ENCODE measurements at regions not wholly inside any gene's neighbourhood (a gene's known extent, or its start where the extent isn't known, plus 50 kb on each side); places are given as distances from the start of the nearest gene placed in this dataset.

GRCh38 chr2:155902635-155903034, 429.9 kb downstream of the NR4A2 start:
- ATAC-seq (ENCODE audit: low read depth) = no peak
- Histone ChIP-seq H2BK120ac (ENCODE audit: low read depth, low read length) (no peak overlapping the region), H3K14ac (replicated peaks; ENCODE audit: low read depth, low read length) (no peak overlapping the region), H2AFZ (replicated peaks; ENCODE audit: low read length, poor library complexity) (no peak overlapping the region), H2BK5ac (ENCODE audit: low read depth, low read length, poor library complexity, severe bottlenecking) (no peak overlapping the region), H3K79me1 (ENCODE audit: low read depth in 1 of 2, low read length in 2 of 2) (no peaks in the 10 kb centered on the region), H2BK15ac (ENCODE audit: low read depth, low read length) (no peak overlapping the region), H3K18ac (ENCODE audit: low read depth, low read length) (no peak overlapping the region), H4K20me1 (ENCODE audit: insufficient read depth, low read length) (no peaks in the 10 kb centered on the region), H4K5ac (ENCODE audit: low read depth, low read length) (no peak overlapping the region), H2AK5ac (ENCODE audit: low read depth, low read length) (no peak overlapping the region), H3K4ac (ENCODE audit: low read depth, low read length) (no peak overlapping the region), H4K91ac (ENCODE audit: insufficient read depth, low read depth, low read length) (no peak overlapping the region), H3K36me3 (ENCODE audit: control insufficient read depth, insufficient read depth, low read length) (no peaks in the 10 kb centered on the region), H3K4me2 (ENCODE audit: low read depth, low read length) (no peak overlapping the region), H3K9ac (ENCODE audit: low read depth, low read length) (no peak overlapping the region), H2AK9ac (replicated peaks; ENCODE audit: low read depth, low read length, poor library complexity) (no peak overlapping the region), H2BK20ac (ENCODE audit: low read depth, low read length) (no peak overlapping the region), H3K4me3 (ENCODE audit: insufficient read depth, low read depth, low read length) (no peak overlapping the region), H3K9me3 (ENCODE audit: control insufficient read depth, insufficient read depth, low read length) (0 out of 2 replicates have a peak, but pooled peaks cover 2% of the 10 kb centered on the region), H4K8ac (ENCODE audit: low read depth in 2 of 2, low read length in 2 of 2) (no peak overlapping the region), H3K9me1 (ENCODE audit: insufficient read depth, low read length) (no peaks in the 10 kb centered on the region), H3K23ac (ENCODE audit: low read depth, low read length) (no peak overlapping the region), H3K4me1 (ENCODE audit: control insufficient read depth, insufficient read depth, low read length) (no peaks in the 10 kb centered on the region), H3K27me3 (ENCODE audit: control insufficient read depth, insufficient read depth, low read length) (no peaks in the 10 kb centered on the region), H3K27ac (ENCODE audit: insufficient read depth, low read length) (no peak overlapping the region), H3K56ac (ENCODE audit: extremely low read depth, insufficient read depth, low read length) (no peak overlapping the region)
- intact Hi-C loops (cut with micrococcal nuclease) (no loop called here), in situ Hi-C loops (cut with MboI; ENCODE audit: low sequenced_read_pairs) (no loop called here), dilution Hi-C loops (cut with HindIII; ENCODE audit: low sequenced_read_pairs, unreplicated experiment) (no loop called here)
- no peak for TF ChIP-seq NFE2L2 (IDR thresholded peaks at IDR 0.05; ENCODE audit: low read depth, low read length)
- TF ChIP-seq SMC3 (IDR thresholded peaks at IDR 0.05; ENCODE audit: low read depth, low read length) = no peak
- TF ChIP-seq RFX5 (IDR thresholded peaks at IDR 0.05; ENCODE audit: low read depth, low read length) = no peak
- TF ChIP-seq BHLHE40 (IDR thresholded peaks at IDR 0.05; ENCODE audit: low read depth, low read length) = no peak
- TF ChIP-seq RCOR1 (IDR thresholded peaks at IDR 0.05; ENCODE audit: insufficient replicate concordance, low read length) = no peak
- no peak for TF ChIP-seq RAD21 (IDR thresholded peaks at IDR 0.05; ENCODE audit: low read length)
- no peak for TF ChIP-seq MAZ (IDR thresholded peaks at IDR 0.05; ENCODE audit: borderline replicate concordance, low read depth, low read length)
- ChIA-PET CTCF (no interaction called here), POLR2A (ENCODE audit: unreplicated experiment) (no interaction called here)
- no TSS peak for BruUV-seq (replicated peaks)
- WGBS, 2 experiments (ENCODE audit: extremely low coverage in 2 of 2, insufficient read length in 1 of 2) = no CpG with 5 or more reads among the region's 2 CpGs
- DNase-seq = no peak

All from IMR-90 (cell line).